GM20431 (cell line): ENCODE measurements at regions not wholly inside any gene's neighbourhood (a gene's known extent, or its start where the extent isn't known, plus 50 kb on each side); places are given as distances from the start of the nearest gene placed in this dataset.

ENCODE experiments used
- in situ Hi-C: fragments of 300-500 bp; cut with MseI, MboI; formaldehyde crosslinking; loops from one replicate; pipeline ENCODE4 v1.15.0; 2020; ENCODE audit warnings: low sequenced_read_pairs; ENCODE audit not compliant: unreplicated experiment

- in situ Hi-C loops, result no loop called here
These were observed 462.6 kb upstream of the MAF start for GRCh38 chr16:80063031-80063712.

GRCh38 chr16:80062361-80063030 is 462.0 kb upstream of the MAF start:
- in situ Hi-C loops, result no loop called here

DNA sequence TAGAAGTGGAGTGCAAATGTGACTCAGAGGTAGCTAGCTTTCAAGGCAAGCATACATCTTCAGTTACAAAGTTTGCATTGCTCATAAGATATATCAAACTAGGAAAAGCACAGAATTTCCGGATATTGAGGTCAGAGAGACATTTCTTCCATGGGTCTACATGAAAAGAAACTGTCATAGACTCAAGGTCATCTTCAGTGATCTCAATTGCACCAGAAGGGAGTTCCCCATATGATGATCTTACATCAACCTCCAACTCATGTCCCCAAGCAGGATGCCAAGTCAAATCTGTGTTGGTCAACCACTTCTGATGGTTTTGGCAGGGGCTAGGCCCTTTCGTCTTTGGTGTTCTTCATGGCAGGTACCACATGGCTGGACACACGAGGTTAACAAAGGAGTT is 459.9 kb upstream of the MAF start:
- in situ Hi-C loops, result no loop called here

- in situ Hi-C loops, result no loop called here
These were observed 459.3 kb upstream of the MAF start for GRCh38 chr16:80059836-80060235.

DNA sequence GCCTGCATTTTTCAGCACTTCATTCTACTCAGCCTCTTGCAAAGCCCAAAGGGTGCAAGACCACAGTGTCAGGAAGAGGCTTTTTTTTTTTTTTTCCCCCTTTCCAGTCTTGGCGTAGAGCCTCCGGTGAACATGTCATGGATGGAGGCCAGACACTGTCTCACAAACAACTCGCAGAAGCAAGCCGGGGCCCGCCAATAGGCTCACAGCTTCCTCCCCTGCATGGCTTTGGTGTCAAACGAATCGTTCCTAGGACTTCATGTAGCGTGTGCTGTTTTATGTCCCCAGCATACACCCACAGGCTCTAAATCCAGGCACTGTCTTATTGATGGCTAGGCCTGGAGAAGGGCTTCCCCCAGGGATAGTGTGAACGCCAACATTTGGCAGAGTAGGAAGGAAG is 457.7 kb upstream of the MAF start:
- in situ Hi-C loops, result no loop called here

DNA sequence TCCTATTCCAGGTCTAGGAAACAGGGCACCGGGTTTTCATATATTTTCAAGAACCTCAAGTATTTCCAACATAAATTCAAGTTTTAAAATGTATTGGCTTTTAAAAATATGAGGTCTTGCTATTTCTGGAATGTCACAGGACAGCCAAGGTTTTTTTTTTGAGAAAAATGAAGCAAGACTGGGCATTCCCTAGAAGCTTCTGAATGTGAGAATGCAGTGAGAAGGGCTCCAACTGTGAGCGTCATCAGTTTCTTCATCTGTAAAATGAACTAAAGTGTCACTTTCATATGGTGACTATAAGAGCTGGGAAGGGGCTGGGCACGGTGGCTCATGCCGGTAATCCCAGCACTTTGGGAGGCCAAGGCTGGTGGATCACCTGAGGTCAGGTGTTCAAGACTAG is 455.8 kb upstream of the MAF start:
- in situ Hi-C loops, result no loop called here

- in situ Hi-C loops, result no loop called here
These were observed 455.3 kb upstream of the MAF start for GRCh38 chr16:80055831-80056230.

DNA sequence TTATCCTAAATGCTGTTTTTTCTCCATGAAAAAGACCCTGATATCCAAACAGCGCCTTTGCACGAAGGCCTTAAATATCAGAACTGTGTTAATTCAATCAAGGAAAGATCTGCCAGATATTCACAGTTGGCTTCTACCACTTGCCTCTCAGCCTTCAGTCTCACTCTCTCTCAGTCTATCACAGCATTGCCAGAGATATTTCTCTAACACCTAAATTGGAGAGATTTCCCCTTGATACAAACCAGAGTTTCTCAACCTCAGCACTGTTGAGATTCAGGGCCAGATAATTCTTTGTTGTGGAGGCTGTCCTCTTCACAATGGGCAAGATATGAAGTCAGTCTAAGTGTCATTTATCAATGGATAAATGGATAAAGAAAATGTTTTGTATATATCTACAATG is 454.1 kb upstream of the MAF start:
- in situ Hi-C loops, result no loop called here

- in situ Hi-C loops, result no loop called here
These were observed 450.5 kb upstream of the MAF start for GRCh38 chr16:80051040-80051439.

GRCh38 chr16:80048250-80048649 is 447.7 kb upstream of the MAF start:
- in situ Hi-C loops, result no loop called here

DNA sequence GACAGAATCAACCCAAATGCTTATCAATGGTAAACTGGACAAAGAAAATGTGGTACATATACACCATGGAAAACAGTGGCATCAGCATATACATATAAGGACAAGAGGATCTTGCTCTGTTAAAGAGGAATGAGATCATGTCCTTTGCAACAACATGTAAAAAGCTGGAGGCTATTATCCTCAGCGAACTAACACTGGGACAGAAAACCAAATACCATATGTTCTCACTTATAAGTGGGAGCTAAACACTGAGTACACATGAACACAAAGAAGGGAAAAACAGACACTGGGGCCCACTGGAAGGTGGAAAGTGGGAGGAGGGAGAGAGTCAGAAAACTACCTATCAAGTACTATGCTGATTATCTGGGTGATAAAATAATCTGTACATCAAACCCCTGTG is 447.3 kb upstream of the MAF start:
- in situ Hi-C loops, result no loop called here

GRCh38 chr16:80046848-80047247 is 446.3 kb upstream of the MAF start:
- in situ Hi-C loops, result no loop called here

GRCh38 chr16:80046261-80046660 is 445.7 kb upstream of the MAF start:
- in situ Hi-C loops, result no loop called here

- in situ Hi-C loops, result no loop called here
These were observed 445.3 kb upstream of the MAF start for GRCh38 chr16:80045861-80046260.

GRCh38 chr16:80041410-80041809 is 440.9 kb upstream of the MAF start:
- in situ Hi-C loops, result no loop called here

DNA sequence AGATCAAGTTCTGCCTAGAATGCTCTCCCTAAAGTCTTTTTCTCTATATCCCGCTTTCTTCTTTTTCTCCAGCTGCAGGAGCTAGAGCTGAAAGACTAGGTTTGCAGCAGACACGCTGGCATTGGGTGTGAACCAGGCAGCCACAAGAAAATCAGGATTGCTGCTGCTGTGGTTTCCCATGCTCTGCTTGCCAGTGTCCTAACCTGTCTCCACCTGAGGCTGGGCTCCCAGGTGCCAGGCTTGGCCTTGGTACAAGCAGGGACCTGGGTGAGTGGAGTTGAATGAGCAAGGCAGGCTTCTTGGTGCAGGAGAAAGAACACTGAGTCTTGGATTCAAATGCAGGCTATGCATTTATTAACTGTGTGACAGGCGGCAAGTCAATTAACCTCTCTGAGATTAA is 440.3 kb upstream of the MAF start:
- in situ Hi-C loops, result no loop called here

- in situ Hi-C loops, result no loop called here
These were observed 439.9 kb upstream of the MAF start for GRCh38 chr16:80040413-80040812.

DNA sequence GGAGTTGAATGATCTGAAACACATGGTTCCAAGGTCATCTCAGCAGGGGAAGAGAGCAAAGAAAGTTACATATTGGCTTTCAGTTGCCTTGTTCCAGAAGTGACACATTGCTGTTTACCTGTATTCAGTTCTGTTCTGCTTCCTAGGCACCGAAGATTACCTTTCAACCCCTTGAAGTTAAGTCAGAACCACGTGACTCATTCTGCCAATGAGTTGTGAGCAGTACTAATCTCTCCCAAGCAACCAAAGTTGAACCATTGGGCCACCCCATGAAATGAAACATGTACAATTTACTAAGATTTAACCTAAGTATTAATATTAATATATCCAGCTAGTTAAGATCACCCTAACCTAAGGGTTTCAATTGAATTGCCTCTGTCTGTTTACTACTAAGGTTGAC is 439.2 kb upstream of the MAF start:
- in situ Hi-C loops, result no loop called here

DNA sequence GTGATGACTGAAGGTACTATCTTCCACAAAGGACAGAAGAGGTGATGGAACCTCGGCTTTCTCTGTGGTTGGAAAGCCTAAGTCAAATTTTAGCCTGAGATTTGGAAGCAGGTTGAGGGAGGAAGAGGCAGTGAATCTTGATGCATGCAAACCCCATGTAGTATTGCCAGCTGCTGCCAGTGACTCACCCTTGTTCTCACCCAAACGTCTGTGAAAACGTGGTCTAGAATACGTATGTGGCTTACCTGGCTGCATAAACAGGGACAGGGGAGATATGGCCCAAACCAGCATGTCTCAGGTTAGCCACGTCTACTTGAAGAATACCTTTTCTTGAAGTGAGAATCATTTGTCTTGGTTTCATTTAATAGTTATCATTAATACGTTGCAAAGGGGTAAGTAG is 438.0 kb upstream of the MAF start:
- in situ Hi-C loops, result no loop called here

- in situ Hi-C loops, result no loop called here
These were observed 434.6 kb upstream of the MAF start for GRCh38 chr16:80034948-80035663.

GRCh38 chr16:80034469-80034826 is 433.9 kb upstream of the MAF start:
- in situ Hi-C loops, result no loop called here
